ENCODE measurements at regions not wholly inside any gene's neighbourhood (a gene's known extent, or its start where the extent isn't known, plus 50 kb on each side); places are given as distances from the start of the nearest gene placed in this dataset.

- Histone ChIP-seq H3K4me3 (no peak overlapping the region), H3K27ac (no peak overlapping the region), H3F3A (ENCODE audit: insufficient read depth, low read depth) (no peaks in the 10 kb centered on the region), H3K79me2 (ENCODE audit: low read depth) (no peaks in the 10 kb centered on the region), H3K9me3 (ENCODE audit: insufficient read depth, low read depth) (no peaks in the 10 kb centered on the region), H3K4me2 (no peak overlapping the region), H3K9me2 (ENCODE audit: insufficient read depth) (no peaks in the 10 kb centered on the region), H3K4me1 (replicated peaks; ENCODE audit: insufficient read depth) (no peaks in the 10 kb centered on the region), H3K27me3 (ENCODE audit: insufficient read depth, low read depth) (no peaks in the 10 kb centered on the region), H4K20me1 (ENCODE audit: insufficient read depth) (no peaks in the 10 kb centered on the region), H2AFZ (no peak overlapping the region), H3K36me3 (ENCODE audit: low read depth) (no peaks in the 10 kb centered on the region)
- no TSS peak for BruUV-seq (replicated peaks)
- intact Hi-C loops (cut with micrococcal nuclease; ENCODE audit: unreplicated experiment): no loop called here
- ChIA-PET CTCF (no interaction called here), POLR2A (ENCODE audit: unreplicated experiment) (no interaction called here)
- TF ChIP-seq CTCF (conservative IDR thresholded peaks at IDR 0.05) (no peak), EZH2 (IDR thresholded peaks at IDR 0.05; ENCODE audit: low read depth) (no peak)
- DNase-seq: no peak
Observed at GRCh38 chr14:23776296-23776695, 140.1 kb downstream of the DHRS2 start.

GRCh38 chr14:23785208-23785607 lies 149.0 kb downstream of the DHRS2 start:
- Histone ChIP-seq H3K4me3 (no peak overlapping the region), H3K27me3 (ENCODE audit: insufficient read depth, low read depth) (no peaks in the 10 kb centered on the region), H3K9me3 (ENCODE audit: insufficient read depth, low read depth) (no peaks in the 10 kb centered on the region), H3K4me2 (no peak overlapping the region), H3K27ac (no peak overlapping the region), H3K4me1 (replicated peaks; ENCODE audit: insufficient read depth) (no peaks in the 10 kb centered on the region), H4K20me1 (ENCODE audit: insufficient read depth) (no peaks in the 10 kb centered on the region), H3F3A (ENCODE audit: insufficient read depth, low read depth) (no peaks in the 10 kb centered on the region), H3K79me2 (ENCODE audit: low read depth) (no peaks in the 10 kb centered on the region), H3K9me2 (ENCODE audit: insufficient read depth) (no peaks in the 10 kb centered on the region), H3K36me3 (ENCODE audit: low read depth) (no peaks in the 10 kb centered on the region), H2AFZ (no peak overlapping the region)
- CTCF ChIA-PET: no interaction called here
- no peak for DNase-seq
- intact Hi-C loops (cut with micrococcal nuclease; ENCODE audit: unreplicated experiment): no loop called here
- POLR2A ChIA-PET (ENCODE audit: unreplicated experiment): no interaction called here
- no TSS peak for BruUV-seq (replicated peaks)
- TF ChIP-seq CTCF (conservative IDR thresholded peaks at IDR 0.05): no peak
- no peak for TF ChIP-seq EZH2 (IDR thresholded peaks at IDR 0.05; ENCODE audit: low read depth)

- Histone ChIP-seq H3K36me3 (ENCODE audit: low read depth) (no peaks in the 10 kb centered on the region), H2AFZ (no peak overlapping the region), H3K9me2 (ENCODE audit: insufficient read depth) (no peaks in the 10 kb centered on the region), H3K27ac (no peak overlapping the region), H4K20me1 (ENCODE audit: insufficient read depth) (no peaks in the 10 kb centered on the region), H3K4me2 (no peak overlapping the region), H3K4me1 (replicated peaks; ENCODE audit: insufficient read depth) (no peaks in the 10 kb centered on the region), H3K4me3 (no peak overlapping the region), H3F3A (ENCODE audit: insufficient read depth, low read depth) (no peaks in the 10 kb centered on the region), H3K27me3 (ENCODE audit: insufficient read depth, low read depth) (no peaks in the 10 kb centered on the region), H3K9me3 (ENCODE audit: insufficient read depth, low read depth) (no peaks in the 10 kb centered on the region), H3K79me2 (ENCODE audit: low read depth) (no peaks in the 10 kb centered on the region)
- no peak for DNase-seq
- no peak for TF ChIP-seq CTCF (conservative IDR thresholded peaks at IDR 0.05)
- no peak for TF ChIP-seq EZH2 (IDR thresholded peaks at IDR 0.05; ENCODE audit: low read depth)
- BruUV-seq (replicated peaks): no TSS peak
- POLR2A ChIA-PET (ENCODE audit: unreplicated experiment): no interaction called here
- CTCF ChIA-PET: no interaction called here
- intact Hi-C loops (cut with micrococcal nuclease; ENCODE audit: unreplicated experiment): no loop called here
Observed at GRCh38 chr14:23787436-23787835, 151.3 kb downstream of the DHRS2 start.

Measured in PC-9 (cell line).